ENCODE measurements at regions not wholly inside any gene's neighbourhood (a gene's known extent, or its start where the extent isn't known, plus 50 kb on each side); places are given as distances from the start of the nearest gene placed in this dataset.

GRCh38 chr11:134510233-134511040 is 98.4 kb upstream of the B3GAT1 start:
- H3K27ac Mint-ChIP-seq = no peak overlapping the region

GRCh38 chr11:134509381-134510232 is 97.6 kb upstream of the B3GAT1 start:
- H3K9me3 Mint-ChIP-seq = no peaks in the 10 kb centered on the region
- H3K36me3 Mint-ChIP-seq = no peaks in the 10 kb centered on the region
- no peak overlapping the region for H3K27ac Mint-ChIP-seq
- H3K27me3 Mint-ChIP-seq = peaks cover under 1% of the 10 kb centered on the region
- H3K4me1 Mint-ChIP-seq = peaks cover 0 to 3% (median 0%) of the 10 kb centered on the region in 3 donors
- H3K4me3 Mint-ChIP-seq = no peak overlapping the region

More at GRCh38 chr11:134510233-134511040, 98.4 kb upstream of the B3GAT1 start:
- peaks cover 0 to 2% (median 0%) of the 10 kb centered on the region in 3 donors for H3K4me1 Mint-ChIP-seq
- no peaks in the 10 kb centered on the region for H3K9me3 Mint-ChIP-seq
- no peak overlapping the region for H3K4me3 Mint-ChIP-seq
- peaks cover 2% of the 10 kb centered on the region for H3K27me3 Mint-ChIP-seq
- no peaks in the 10 kb centered on the region for H3K36me3 Mint-ChIP-seq

- Mint-ChIP-seq H3K9me3 (no peaks in the 10 kb centered on the region), H3K4me1 (peaks cover 0 to 3% (median 0%) of the 10 kb centered on the region in 3 donors), H3K4me3 (no peak overlapping the region), H3K27ac (no peak overlapping the region), H3K27me3 (no peaks in the 10 kb centered on the region), H3K36me3 (no peaks in the 10 kb centered on the region)
Measured at GRCh38 chr11:134508219-134508990, 96.4 kb upstream of the B3GAT1 start.

- H3K9me3 Mint-ChIP-seq = no peaks in the 10 kb centered on the region
- H3K4me3 Mint-ChIP-seq = no peak overlapping the region
- H3K36me3 Mint-ChIP-seq = no peaks in the 10 kb centered on the region
- peaks cover 3% of the 10 kb centered on the region for H3K27me3 Mint-ChIP-seq
- H3K27ac Mint-ChIP-seq = no peak overlapping the region
- peaks cover 0 to 1% (median 0%) of the 10 kb centered on the region in 3 donors for H3K4me1 Mint-ChIP-seq
Measured at GRCh38 chr11:134506046-134506445, 94.0 kb upstream of the B3GAT1 start.

GRCh38 chr11:134505125-134505524 is 93.1 kb upstream of the B3GAT1 start:
- Mint-ChIP-seq H3K27ac (no peak overlapping the region), H3K27me3 (peaks cover 3% of the 10 kb centered on the region), H3K9me3 (no peaks in the 10 kb centered on the region), H3K4me1 (peaks cover 0 to 1% (median 0%) of the 10 kb centered on the region in 3 donors), H3K4me3 (no peak overlapping the region), H3K36me3 (no peaks in the 10 kb centered on the region)

GRCh38 chr11:134504146-134504905 is 92.3 kb upstream of the B3GAT1 start:
- Mint-ChIP-seq H3K4me3 (peak overlapping the region in 1 of 4 donors; percentile 61), H3K36me3 (no peaks in the 10 kb centered on the region), H3K27ac (no peak overlapping the region), H3K27me3 (peaks cover 4% of the 10 kb centered on the region), H3K4me1 (peaks cover 0 to 1% (median 0%) of the 10 kb centered on the region in 3 donors), H3K9me3 (no peaks in the 10 kb centered on the region)

- peaks cover 0 to 1% (median 0%) of the 10 kb centered on the region in 3 donors for H3K4me1 Mint-ChIP-seq
- no peak overlapping the region for H3K4me3 Mint-ChIP-seq
- no peaks in the 10 kb centered on the region for H3K36me3 Mint-ChIP-seq
- H3K27me3 Mint-ChIP-seq = peaks cover 7% of the 10 kb centered on the region
- peak overlapping the region in 1 of 3 donors; percentile 63 for H3K27ac Mint-ChIP-seq
- no peaks in the 10 kb centered on the region for H3K9me3 Mint-ChIP-seq
Measured at GRCh38 chr11:134503596-134503995, 91.6 kb upstream of the B3GAT1 start.

GRCh38 chr11:134503100-134503499 is 91.1 kb upstream of the B3GAT1 start:
- H3K27me3 Mint-ChIP-seq = peaks cover 7% of the 10 kb centered on the region
- H3K4me1 Mint-ChIP-seq = peaks cover 0 to 1% (median 0%) of the 10 kb centered on the region in 3 donors
- H3K9me3 Mint-ChIP-seq = no peaks in the 10 kb centered on the region
- no peak overlapping the region for H3K4me3 Mint-ChIP-seq
- no peak overlapping the region for H3K27ac Mint-ChIP-seq
- H3K36me3 Mint-ChIP-seq = no peaks in the 10 kb centered on the region

- no peaks in the 10 kb centered on the region for H3K36me3 Mint-ChIP-seq
- H3K27me3 Mint-ChIP-seq = peaks cover 7% of the 10 kb centered on the region
- H3K4me3 Mint-ChIP-seq = no peak overlapping the region
- H3K27ac Mint-ChIP-seq = no peak overlapping the region
- H3K4me1 Mint-ChIP-seq = peaks cover 0 to 1% (median 0%) of the 10 kb centered on the region in 3 donors
- H3K9me3 Mint-ChIP-seq = no peaks in the 10 kb centered on the region
Measured at GRCh38 chr11:134502153-134502550, 90.1 kb upstream of the B3GAT1 start.

- Mint-ChIP-seq H3K9me3 (peaks cover under 1 to 5% (median 3%) of the 10 kb centered on the region in 3 donors), H3K27ac (no peak overlapping the region), H3K4me3 (no peak overlapping the region), H3K27me3 (peaks cover 7% of the 10 kb centered on the region), H3K4me1 (peaks cover 0 to 1% (median 0%) of the 10 kb centered on the region in 3 donors), H3K36me3 (peaks cover 4% of the 10 kb centered on the region)
Measured at GRCh38 chr11:134501406-134502152, 89.5 kb upstream of the B3GAT1 start.

GRCh38 chr11:134500621-134501020 is 88.6 kb upstream of the B3GAT1 start:
- Mint-ChIP-seq H3K36me3 (peaks cover 5% of the 10 kb centered on the region), H3K27ac (no peak overlapping the region), H3K4me1 (peaks cover 0 to 1% (median 0%) of the 10 kb centered on the region in 3 donors), H3K9me3 (peaks cover 4 to 6% (median 5%) of the 10 kb centered on the region in 3 donors), H3K27me3 (peaks cover 8% of the 10 kb centered on the region), H3K4me3 (no peak overlapping the region)

GRCh38 chr11:134499990-134500389 is 87.9 kb upstream of the B3GAT1 start:
- Mint-ChIP-seq H3K27ac (no peak overlapping the region), H3K9me3 (peaks cover 4 to 11% (median 5%) of the 10 kb centered on the region in 3 donors), H3K4me3 (no peak overlapping the region), H3K36me3 (peaks cover 5% of the 10 kb centered on the region), H3K4me1 (peaks cover 0 to 1% (median 0%) of the 10 kb centered on the region in 3 donors), H3K27me3 (peaks cover 12% of the 10 kb centered on the region)

GRCh38 chr11:134498326-134499139 is 86.5 kb upstream of the B3GAT1 start:
- no peak overlapping the region for H3K27ac Mint-ChIP-seq
- H3K27me3 Mint-ChIP-seq = peaks cover 12% of the 10 kb centered on the region
- H3K9me3 Mint-ChIP-seq = peaks cover 4 to 13% (median 5%) of the 10 kb centered on the region in 3 donors
- H3K4me3 Mint-ChIP-seq = peak overlapping the region in 1 of 4 donors; percentile 66
- peaks cover 5% of the 10 kb centered on the region for H3K36me3 Mint-ChIP-seq
- H3K4me1 Mint-ChIP-seq = no peaks in the 10 kb centered on the region

Measured in IgD-negative memory B cell (primary cell).